ENCODE measurements at regions not wholly inside any gene's neighbourhood (a gene's known extent, or its start where the extent isn't known, plus 50 kb on each side); places are given as distances from the start of the nearest gene placed in this dataset.
"Not testable (repeated sequence)": the region's sequence is repeated elsewhere in the genome, so short reads cannot be mapped to it uniquely, and the experiment has no call there.

DNA sequence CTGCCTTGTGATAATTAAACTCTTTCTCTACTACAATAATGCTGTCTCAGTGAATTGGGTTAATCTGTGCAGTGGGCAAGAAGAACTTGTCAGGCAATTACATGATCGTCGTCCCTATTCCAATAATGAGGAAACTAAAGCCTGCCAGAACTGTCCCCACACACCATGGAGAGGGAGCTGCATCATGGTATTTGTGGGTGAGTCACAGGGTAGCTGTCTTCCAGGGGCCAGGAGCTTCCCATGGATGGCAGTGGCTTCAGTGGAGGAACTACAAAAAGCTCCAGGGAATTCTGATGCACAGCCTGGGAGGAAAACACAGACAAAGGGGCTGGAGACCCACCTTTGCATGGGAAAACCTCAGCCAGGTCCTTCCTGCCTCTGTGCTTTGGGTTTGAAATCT lies 83.3 kb upstream of the C16orf82 start:
- no peak for DNase-seq (ENCODE audit: low spot score)

DNA sequence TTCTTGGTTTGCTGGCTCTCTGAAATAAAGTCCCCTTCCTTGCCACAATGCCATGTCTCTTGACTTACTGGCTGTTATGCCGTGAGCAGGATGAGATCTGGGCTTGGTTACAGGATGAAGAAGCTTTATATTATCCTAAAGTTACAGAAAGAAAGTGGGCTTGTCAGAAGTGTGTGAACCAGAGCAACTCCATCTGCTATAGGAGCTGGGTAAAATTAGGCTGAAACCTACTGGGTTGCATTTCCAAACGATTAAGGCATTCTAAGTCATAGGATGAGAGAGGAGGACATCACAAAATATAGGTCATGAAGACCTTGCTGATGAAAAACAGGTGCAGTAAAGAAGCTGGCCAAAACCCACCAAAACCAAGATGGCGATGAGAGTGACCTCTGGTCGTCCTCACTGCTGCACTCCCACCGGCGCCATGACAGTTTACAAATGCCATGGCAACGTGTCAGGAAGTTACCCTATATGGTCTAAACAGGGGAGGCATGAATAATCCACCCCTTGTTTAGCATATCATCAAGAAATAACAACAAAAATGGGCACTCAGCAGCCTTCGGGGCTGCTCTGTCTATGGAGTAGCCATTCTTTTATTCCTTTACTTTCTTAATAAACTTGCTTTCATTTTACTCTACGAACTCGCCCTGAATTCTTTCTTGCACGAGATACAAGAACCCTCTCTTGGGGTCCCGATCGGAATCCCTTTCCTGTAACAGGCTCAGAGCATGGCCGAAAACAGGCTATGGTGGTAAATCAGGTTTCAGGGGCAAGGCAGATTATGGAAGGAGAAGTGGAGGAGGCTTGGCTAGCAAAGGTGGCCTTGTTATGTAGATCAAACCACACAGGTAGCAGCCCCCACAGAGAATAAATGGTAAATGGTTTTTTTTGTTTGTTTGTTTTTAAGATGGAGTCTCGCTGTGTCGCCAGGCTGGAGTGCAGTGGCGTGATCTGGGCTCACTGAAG lies 81.3 kb upstream of the C16orf82 start:
- DNase-seq (ENCODE audit: low spot score): no peak

DNA sequence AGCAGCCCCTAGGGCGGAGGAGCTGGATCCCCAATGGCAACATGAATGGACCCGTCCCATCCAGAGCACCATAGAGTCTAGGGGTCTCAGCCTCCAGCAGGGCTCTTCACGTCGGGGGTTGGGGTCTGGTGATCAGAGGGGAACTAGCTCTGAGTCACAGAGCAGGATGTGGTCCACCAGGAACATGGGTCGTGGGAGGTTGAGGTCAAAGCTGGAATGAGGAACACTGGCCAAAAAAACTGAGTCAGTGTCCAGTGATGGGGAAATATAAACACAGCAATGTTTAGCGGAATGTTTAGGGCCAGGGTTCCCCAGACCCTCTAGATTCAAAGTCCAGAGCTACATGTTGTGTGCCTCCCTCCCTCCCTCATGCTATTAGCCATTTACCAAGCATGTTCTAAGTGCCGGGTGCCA lies 79.1 kb upstream of the C16orf82 start:
- DNase-seq (ENCODE audit: low spot score): no peak

DNA sequence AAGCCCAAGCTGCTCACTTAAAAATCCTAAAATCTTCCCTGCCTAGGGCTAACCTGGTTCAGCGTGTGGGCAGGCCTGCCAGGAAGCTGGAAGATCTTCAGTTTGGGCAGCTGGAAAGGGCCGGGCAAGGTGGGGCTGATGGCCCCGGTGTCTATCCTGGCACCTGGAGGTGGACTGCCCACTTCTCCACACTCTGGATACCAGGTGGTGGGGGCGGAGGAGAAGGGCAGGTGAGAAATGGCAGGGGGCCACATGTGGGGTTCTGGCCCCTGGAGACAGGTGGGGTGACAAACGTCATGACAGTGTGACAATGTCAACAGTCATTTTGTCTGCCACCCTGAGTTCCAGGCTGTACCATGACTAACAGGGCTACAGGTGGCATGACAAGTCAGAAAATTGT lies 78.5 kb upstream of the C16orf82 start:
- DNase-seq (ENCODE audit: low spot score): no peak

DNA sequence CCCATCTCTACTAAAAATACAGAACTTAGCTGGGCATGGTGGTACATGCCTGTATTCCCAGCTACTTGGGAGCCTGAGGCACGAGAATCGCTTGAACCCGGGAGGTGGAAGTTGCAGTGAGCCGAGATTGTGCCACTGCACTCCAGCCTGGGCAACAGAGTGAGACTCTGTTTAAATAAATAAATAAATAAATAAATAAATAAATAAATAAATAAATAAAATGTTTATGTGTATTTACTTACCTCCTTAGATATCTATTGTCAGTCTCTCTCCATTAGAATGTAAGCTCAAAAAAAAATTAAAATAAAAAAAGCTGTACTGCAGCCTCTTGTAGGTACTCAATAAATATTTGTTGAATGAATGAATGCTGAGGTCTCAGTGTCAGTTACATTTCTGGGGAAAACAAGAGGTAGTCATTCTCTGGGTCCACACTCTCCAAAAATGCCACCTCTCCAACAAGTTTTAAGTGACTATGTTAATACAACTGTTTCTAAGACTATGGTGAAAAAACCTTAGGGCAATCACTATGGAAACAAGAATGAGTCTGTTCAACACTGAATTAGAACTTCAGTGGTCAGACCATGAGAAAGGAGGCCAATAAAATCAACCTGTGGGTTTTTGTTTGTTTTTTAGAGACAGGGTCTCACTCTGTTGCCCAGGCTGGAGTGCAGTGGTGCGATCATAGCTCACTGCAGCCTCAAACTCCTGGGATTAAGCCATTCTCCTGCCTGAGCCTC lies 76.2 kb upstream of the C16orf82 start:
- DNase-seq (ENCODE audit: low spot score): not testable (repeated sequence)

DNA sequence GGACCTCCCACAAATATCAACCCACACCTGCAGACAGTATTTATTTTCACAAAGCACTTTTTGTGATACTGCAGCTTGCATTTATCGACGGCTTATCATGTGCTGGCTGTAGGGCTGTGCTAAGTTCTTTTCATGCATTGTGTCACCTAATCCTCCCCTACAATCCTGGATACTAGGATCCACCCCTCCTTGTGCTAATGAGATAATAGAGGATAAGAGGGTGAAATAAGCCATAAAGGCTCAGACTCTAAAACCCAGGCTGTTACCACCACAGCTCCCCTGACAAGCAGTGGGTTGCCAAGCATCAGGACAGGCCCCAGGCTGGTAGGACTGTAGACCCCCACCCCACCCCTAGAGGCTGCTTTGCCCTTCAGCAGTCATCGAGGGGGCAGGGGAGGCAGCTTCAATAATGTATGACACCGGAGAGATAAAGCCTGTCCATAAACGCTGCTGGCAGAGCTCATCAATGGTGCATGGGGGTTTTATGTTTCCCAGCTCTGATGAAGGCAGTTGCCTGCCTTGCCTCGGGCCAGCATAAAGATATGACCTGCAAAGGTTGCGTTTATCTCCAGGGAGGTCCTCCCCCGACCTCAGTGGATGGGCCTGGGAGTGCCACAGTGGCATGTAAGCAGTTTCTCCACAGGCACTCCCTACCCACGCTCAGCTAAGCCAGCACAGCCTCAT lies 73.9 kb upstream of the C16orf82 start:
- no peak for DNase-seq (ENCODE audit: low spot score)

DNA sequence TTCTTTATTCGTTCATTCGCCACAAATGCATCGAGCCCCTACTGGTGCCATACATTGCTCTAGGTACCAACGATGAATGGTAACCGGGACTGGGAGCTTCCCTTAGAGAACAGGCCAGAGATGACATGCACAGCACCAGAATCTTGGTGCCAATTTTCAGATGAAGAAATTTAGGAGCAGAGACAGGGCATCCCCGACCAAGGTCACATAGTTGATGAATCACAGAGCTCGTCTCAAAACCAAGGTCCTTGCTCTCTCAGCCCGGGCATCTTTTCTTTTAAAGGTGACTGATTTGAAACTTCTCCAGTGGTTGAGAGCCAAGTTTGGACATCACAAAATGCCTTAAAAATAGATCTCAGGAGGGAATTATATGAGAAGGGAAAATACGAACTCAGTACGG lies 73.2 kb upstream of the C16orf82 start:
- no peak for DNase-seq (ENCODE audit: low spot score)

DNA sequence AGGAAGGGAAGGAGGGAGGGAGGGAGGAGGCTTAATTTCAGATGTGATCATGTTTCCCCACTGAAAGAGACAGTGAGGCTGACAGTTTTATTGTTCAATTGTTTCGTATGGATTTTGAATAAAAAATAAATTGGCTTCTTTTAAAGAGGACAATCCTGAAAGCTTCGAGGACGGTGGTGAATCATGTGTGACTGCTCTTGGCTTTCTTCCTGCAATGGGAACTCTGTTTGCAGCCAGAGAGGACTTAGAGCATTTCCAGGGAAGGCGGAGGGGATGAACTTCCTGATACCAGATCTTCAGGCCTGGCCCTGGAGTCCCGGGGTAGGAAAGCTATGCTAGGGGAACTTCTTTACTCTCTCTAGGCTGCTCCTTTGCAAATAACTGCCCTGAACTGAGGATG lies 72.8 kb upstream of the C16orf82 start:
- DNase-seq (ENCODE audit: low spot score): no peak

DNA sequence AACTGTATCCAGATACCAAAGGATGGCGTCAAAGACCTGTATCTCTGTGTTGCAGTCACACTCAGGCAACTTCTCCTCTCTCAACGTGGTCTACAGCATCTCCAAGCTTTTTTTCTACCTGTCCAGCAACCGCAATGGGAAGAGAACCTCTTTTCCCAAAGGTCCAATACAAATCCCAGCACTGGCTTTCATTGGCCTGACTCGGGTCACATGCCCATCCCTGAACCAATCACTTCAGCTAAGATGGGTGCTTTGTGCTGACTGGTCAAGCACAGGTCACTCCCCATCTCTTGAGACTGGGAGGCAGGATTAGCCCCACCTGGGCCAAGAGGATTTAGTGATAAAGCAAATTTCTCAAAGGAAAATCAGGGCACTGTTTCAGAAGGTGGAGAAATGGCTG lies 71.2 kb upstream of the C16orf82 start:
- DNase-seq (ENCODE audit: low spot score): no peak

DNA sequence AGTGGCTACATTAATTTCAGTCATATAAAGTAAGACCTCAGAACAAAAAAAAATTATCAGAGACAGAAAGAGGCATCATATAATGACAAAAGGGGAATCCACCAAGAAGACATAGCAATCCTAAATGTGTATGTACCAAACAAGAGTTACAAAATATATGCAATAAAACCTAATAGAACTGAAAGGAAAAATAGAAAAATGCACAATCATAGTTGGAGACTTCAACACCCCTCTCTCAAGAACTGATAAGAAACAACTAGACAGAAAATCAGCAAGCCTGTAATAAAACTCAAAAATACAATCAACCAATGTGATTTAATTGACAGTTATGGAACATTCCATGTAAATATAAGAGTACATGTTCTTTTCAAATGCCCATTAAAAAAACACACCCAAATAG lies 61.3 kb upstream of the C16orf82 start:
- DNase-seq (ENCODE audit: low spot score): no peak

Measured in RKO (cell line).